ENCODE measurements at regions not wholly inside any gene's neighbourhood (a gene's known extent, or its start where the extent isn't known, plus 50 kb on each side); places are given as distances from the start of the nearest gene placed in this dataset.

DNA sequence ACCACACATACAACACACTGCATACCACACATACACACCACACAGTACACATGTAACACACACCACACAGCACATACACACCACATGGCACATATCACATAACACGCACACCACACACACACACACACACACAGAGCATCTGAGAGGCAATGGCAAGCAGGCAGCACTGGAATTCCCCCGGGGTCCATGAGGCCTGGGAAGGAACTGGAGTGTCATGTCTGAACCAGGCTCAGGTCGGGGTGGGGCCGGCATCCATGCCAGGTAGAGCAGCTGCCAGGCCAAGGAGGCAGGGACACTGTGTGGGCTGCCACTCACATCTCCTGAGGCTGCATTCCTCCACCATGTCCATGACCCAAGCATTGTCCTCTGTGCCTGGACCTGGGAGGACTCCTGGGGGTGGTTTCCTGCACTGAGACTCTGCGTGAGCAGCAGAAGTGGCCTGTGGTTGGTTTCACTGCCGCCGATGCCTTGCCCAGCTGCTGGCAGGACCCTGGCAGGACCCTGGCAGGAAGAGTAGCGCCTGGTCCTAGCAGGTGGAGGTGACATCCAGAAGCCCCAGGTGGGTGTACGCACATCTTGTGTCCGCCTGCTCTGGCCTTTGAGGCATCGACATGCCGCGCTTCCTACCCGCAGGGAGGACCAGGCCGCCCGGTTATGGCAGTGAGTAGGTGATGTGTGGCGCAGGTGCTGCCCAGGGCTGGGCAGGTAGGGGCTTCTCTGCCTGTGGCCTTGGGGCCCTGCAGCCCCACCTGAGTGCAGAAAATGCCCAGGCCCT, 1280.4 kb downstream of the TBC1D22A start:
- 83 to 89% (median 88%) methylated on average over 14 to 17 of the region's 17 CpGs for WGBS, 4 donors
- DNase-seq (no peak), ATAC-seq (no peak)
- Histone ChIP-seq H3K27me3 (peaks cover 0 to 19% (median 0%) of the 10 kb centered on the region in 9 donors), H3K36me3 (no peaks in the 10 kb centered on the region), H3K4me1 (no peaks in the 10 kb centered on the region), H3K27ac (no peak overlapping the region), H3K4me3 (no peak overlapping the region), H3K9me3 (peaks cover 0 to 11% (median 0%) of the 10 kb centered on the region in 12 donors)
- intact Hi-C loops (cut with DNase I), result no loop called here
- TF ChIP-seq, protein P1, sequence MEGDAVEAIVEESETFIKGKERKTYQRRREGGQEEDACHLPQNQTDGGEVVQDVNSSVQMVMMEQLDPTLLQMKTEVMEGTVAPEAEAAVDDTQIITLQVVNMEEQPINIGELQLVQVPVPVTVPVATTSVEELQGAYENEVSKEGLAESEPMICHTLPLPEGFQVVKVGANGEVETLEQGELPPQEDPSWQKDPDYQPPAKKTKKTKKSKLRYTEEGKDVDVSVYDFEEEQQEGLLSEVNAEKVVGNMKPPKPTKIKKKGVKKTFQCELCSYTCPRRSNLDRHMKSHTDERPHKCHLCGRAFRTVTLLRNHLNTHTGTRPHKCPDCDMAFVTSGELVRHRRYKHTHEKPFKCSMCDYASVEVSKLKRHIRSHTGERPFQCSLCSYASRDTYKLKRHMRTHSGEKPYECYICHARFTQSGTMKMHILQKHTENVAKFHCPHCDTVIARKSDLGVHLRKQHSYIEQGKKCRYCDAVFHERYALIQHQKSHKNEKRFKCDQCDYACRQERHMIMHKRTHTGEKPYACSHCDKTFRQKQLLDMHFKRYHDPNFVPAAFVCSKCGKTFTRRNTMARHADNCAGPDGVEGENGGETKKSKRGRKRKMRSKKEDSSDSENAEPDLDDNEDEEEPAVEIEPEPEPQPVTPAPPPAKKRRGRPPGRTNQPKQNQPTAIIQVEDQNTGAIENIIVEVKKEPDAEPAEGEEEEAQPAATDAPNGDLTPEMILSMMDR (IDR thresholded peaks at IDR 0.05), result no peak
- TF ChIP-seq POLR2A (IDR thresholded peaks at IDR 0.05), result no peak

DNA sequence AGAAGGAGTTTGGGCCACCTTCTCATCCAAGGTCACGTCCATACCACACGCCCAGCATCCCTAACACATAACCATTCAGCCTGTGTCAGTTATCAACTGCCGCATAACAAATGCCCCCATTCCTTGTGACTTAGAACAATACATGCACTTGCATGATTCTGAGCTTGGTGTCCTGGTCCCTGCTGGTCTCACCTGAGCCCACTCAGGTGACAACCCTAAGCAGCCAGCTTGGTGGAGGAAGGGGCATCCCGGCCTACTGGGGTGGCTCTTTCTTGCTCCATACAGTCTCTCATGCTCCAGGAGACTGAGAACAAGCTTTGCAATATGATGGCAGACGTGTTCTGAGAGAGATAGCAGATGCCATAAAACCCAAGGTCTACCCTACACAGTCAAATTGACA, 1276.9 kb downstream of the TBC1D22A start:
- Histone ChIP-seq H3K27ac (no peak overlapping the region), H3K4me3 (no peak overlapping the region), H3K27me3 (peaks cover 0 to 12% (median 0%) of the 10 kb centered on the region in 9 donors), H3K4me1 (no peaks in the 10 kb centered on the region), H3K36me3 (no peaks in the 10 kb centered on the region), H3K9me3 (peaks cover 0 to 11% (median 0%) of the 10 kb centered on the region in 12 donors)
- intact Hi-C loops (cut with DNase I), result no loop called here
- TF ChIP-seq, protein P1 (IDR thresholded peaks at IDR 0.05), result no peak
- no peak for TF ChIP-seq POLR2A (IDR thresholded peaks at IDR 0.05)
- DNase-seq (no peak), ATAC-seq (no peak)
- WGBS, 4 donors, result 76 to 80% (median 78%) methylated on average over 5 of the region's 5 CpGs

DNA sequence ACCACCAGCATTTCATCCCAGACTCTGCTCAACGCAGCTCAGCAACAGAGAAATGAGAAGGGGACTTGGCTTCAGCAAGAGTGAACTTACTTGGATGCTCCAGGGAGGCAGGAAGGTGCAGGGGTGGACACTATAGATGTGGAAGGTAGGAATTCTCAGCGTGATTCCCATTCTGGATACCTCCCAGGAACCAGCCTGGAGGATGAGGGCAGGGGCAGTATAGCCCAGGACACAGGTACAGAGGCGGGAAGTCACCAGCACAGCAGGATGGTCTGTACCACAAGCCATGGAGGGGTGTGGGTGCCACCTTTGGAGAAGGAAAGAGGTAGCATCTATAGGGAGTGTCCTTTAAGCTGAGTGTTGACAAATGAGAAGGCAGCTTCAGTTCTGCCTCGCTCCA, 1275.2 kb downstream of the TBC1D22A start:
- intact Hi-C loops (cut with DNase I), result no loop called here
- ATAC-seq, result no peak
- DNase-seq, result no peak

DNA sequence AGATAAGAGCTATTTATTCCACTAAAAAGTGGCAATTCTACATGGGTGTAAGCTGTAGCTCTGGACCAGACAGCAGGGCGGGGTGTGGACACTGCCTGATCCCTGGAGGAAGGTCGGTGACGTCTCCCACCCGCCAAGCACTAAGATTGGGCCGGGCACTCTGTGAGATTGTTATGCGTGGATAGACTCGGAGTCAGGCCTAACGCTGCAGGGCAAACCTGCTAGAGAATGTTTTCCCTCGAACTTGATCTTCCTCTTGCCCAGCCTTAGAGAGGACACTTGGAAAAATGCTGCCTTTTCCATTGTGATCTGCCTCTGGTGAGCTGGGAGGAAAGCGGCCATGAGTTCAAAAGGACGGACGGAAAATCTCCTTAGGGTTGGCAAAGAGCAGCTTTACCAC, 1273.4 kb downstream of the TBC1D22A start:
- intact Hi-C loops (cut with DNase I), result no loop called here
- 70 to 79% (median 77%) methylated on average over 12 of the region's 12 CpGs for WGBS, 4 donors

More for the DNA sequence above, 1275.2 kb downstream of the TBC1D22A start:
- 49 to 59% (median 55%) methylated on average over 4 of the region's 4 CpGs for whole genome bisulfite sequencing, 4 donors
- Histone ChIP-seq H3K9me3 (peaks cover 0 to 15% (median 2%) of the 10 kb centered on the region in 12 donors), H3K27me3 (peaks cover 0 to 9% (median 0%) of the 10 kb centered on the region in 9 donors), H3K4me3 (no peak overlapping the region), H3K27ac (no peak overlapping the region), H3K36me3 (no peaks in the 10 kb centered on the region), H3K4me1 (no peaks in the 10 kb centered on the region)
- TF ChIP-seq, protein P1 (IDR thresholded peaks at IDR 0.05), result no peak
- no peak for TF ChIP-seq POLR2A (IDR thresholded peaks at IDR 0.05)

More for the DNA sequence above, 1273.4 kb downstream of the TBC1D22A start:
- TF ChIP-seq POLR2A (IDR thresholded peaks at IDR 0.05), result no peak
- TF ChIP-seq, protein P1 (IDR thresholded peaks at IDR 0.05), result no peak
- H3K27me3 ChIP-seq, result peaks cover 0 to 9% (median 0%) of the 10 kb centered on the region in 9 donors
- peaks cover 0 to 15% (median 2%) of the 10 kb centered on the region in 12 donors for H3K9me3 ChIP-seq
- DNase-seq (no peak), ATAC-seq (no peak)
- no peaks in the 10 kb centered on the region for H3K4me1 ChIP-seq
- no peak overlapping the region for H3K4me3 ChIP-seq
- no peaks in the 10 kb centered on the region for H3K36me3 ChIP-seq
- no peak overlapping the region for H3K27ac ChIP-seq

Data from heart left ventricle (tissue), 16 donors.